COR-L47 (cell line): ENCODE measurements at regions not wholly inside any gene's neighbourhood (a gene's known extent, or its start where the extent isn't known, plus 50 kb on each side); places are given as distances from the start of the nearest gene placed in this dataset.

Experiments
- DNase-seq: peaks from one replicate; lab custom pipeline; 2025; lab: John Stamatoyannopoulos, UW

- no peak for DNase-seq
These were observed 202.3 kb downstream of the KIF21A start for GRCh38 chr12:39240587-39240986.

- no peak for DNase-seq
These were observed 203.1 kb downstream of the KIF21A start for GRCh38 chr12:39239490-39240486.

DNA sequence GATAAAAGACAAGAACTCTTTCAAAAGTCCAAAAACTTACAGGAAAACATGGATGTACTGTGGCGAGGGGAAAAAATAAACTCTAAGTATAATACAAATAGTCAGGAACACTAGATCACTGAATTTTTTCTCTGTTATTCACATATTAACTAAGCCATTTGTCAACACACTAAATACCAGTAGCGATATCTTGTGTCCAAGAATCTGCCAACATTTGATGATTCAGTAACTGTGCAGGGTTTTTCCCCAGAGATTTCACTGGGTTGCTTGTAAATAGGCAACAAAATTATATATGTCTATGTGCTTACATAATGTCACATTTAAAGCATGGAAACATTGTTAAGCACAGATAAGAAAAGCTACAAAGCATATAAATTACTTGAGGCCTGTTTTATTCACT lies 205.9 kb downstream of the KIF21A start:
- DNase-seq = no peak

GRCh38 chr12:39235990-39236767 lies 206.7 kb downstream of the KIF21A start:
- DNase-seq = no peak

GRCh38 chr12:39230086-39230485 lies 212.8 kb downstream of the KIF21A start:
- no peak for DNase-seq

- no peak for DNase-seq
These were observed 215.7 kb downstream of the KIF21A start for GRCh38 chr12:39227218-39227617.

DNA sequence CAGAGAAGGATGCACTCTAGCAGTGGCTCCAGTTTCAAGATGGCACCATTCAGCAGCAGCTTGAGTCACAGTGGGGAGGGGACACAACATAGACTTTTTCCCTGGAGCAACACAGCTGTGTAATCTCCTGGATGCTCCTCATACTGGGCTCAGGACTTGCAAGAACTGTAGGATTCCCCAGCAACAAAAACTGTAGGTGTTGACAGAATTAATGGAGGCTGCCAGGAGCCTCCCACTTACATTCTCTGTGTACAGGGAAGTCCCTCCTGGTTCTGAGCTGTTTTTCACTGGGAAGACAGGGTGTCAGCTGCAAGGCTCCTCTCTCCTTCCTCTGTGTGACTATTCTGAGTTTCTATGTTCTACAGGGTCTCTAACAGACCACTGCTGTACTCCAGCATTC lies 217.9 kb downstream of the KIF21A start:
- no peak for DNase-seq

DNA sequence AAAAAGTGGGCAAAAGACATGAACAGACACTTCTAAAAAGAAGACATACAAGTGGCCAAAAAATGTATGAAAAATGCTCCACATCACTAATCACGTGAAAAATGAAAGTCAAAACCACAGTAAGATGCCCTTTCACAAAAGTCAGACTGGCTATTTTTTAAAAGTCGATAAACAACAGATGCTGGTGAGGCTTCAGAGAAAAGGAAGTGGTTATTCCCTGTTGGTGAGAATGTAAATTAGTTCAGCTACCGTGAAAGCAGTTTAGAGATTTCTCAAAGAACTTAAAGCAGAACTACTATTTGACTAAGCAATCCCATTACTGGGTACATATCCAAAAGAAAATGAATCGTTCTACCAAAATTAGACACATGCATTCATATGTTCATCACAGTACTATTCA lies 237.0 kb downstream of the KIF21A start:
- DNase-seq = no peak

GRCh38 chr12:39199351-39199750 lies 243.6 kb downstream of the KIF21A start:
- DNase-seq = no peak

GRCh38 chr12:39188689-39189088 lies 254.2 kb downstream of the KIF21A start:
- no peak for DNase-seq

GRCh38 chr12:39186744-39187143 lies 256.2 kb downstream of the KIF21A start:
- no peak for DNase-seq

DNA sequence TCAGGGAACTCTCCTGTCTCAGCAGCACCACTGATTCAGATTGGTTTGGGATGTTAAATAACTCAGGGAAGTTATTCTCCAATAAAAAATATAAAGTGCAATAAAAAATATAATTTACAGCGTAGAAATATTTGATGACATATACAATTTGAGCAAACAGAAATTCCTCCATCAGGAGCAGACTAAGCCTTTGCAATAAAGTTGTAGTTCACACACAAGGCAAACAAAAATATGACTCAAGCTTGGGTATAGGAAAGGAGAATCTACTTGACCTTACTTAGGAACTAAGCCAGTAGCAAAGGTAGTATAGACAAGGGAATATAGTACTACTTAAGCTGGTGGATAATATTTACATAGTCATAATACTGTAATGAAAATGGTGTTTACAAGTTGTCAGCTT lies 264.1 kb downstream of the KIF21A start:
- no peak for DNase-seq

DNA sequence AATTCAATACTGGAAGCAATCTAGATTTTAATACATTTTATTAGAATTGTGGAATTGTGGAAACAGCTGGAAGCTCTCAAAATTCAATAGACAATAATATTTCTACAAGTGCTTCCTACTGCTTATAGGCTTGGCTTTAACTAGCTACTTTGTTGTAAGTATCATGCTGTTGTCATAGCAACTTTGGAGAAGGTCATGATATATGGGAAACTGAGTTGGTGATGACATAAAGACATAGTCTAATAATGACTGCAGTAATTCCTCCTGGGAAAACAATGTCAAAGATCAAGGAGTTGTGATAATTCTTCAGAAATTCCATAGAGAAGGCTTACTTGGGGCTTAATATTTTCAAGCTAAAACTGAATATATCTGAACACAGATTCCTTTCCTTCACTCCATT lies 266.6 kb downstream of the KIF21A start:
- DNase-seq = no peak

- DNase-seq = no peak
These were observed 268.3 kb upstream of the CPNE8 start for GRCh38 chr12:39173726-39174125.

GRCh38 chr12:39165338-39165737 lies 259.9 kb upstream of the CPNE8 start:
- no peak for DNase-seq

GRCh38 chr12:39161465-39162085 lies 256.2 kb upstream of the CPNE8 start:
- no peak for DNase-seq

DNA sequence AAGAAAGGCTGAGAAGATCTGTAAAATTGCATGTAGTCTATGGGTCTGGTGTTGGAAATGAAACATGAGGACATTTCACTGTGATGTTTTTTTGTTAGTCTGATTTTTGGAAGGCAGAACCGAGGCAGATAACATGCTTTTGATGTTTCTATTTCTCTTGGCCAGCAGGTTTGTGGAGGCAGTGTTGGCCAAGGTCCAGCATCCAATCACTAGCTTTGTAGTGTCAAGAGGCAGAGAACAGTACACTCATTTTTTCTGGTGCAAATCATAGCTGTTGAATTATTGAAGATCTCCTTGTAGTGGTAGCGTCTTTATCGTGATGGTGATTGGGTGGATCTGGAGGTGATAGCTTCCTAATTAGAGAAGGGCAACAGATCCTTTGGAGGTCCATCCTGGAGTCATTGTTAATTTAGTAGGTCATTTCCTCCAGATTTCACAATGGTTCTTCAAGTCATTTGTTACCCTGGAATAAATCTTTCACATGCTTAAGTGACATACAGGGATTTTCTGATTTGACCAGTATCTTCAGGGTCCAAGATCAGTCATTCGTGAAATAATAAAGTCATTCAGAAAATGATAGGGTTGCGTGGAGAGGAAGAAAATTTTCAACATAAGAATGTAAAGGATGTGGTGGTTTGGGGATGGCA lies 252.4 kb upstream of the CPNE8 start:
- no peak for DNase-seq

GRCh38 chr12:39145175-39145999 lies 240.0 kb upstream of the CPNE8 start:
- no peak for DNase-seq

DNA sequence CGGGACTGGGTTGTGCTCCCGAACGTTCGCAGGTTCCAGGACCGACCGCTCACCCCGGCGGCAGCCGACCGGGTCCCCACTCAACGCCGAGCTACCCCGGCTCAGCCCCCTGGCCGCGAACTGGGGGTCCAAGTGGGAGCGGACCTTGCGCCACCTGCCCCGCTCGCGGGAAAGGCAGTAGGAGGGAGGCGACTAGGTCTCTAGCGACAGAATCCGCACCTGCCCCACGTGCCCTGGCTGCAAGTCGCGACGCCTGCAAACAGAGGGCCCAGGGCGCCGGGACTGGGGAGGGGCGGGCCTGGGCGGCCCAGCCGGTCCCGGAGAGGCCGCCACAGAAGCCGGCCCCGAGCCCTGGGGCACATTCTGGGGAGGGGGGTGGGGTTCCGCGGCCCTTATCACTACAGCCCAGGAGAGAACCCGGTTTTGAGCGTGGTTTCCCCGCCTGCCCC lies 239.2 kb upstream of the CPNE8 start:
- DNase-seq = no peak

DNA sequence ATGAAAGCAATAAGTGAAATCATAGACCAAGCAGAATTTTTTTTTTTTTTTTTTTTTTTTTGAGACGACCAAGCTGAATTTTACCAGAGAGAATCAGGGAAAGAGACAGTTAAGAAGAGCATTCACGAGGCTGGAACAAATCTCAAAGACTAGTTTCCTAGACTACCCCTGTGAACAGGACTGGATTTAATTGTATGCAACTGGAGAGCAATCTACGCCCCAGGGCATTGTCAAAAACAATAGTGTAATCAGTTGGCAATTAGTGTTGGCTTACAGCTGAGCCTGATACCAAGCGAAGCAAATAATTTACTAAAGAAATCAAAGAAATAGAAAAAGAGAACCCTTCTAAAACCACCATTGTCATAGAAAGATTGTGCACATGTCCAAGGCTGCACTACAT lies 232.9 kb upstream of the CPNE8 start:
- no peak for DNase-seq

DNA sequence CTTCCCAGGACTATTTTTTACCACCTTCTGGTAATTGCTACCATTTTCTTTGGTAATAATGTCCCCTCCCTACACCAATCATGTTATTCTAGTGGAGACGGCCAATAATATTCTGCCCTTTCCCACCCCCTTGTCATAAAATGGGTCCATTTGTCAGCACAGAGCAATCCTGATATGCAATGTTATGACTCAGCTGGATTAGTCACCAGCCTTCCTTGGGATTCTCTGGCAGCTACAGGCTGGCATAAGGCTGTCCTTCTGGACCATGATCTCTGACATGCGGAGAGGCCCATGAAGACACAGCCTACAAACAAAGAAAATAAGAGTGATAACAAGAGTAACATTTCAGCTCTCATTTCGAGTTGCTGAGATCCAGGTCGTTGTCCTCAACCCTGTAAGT lies 222.0 kb upstream of the CPNE8 start:
- no peak for DNase-seq
